ENCODE measurements at regions not wholly inside any gene's neighbourhood (a gene's known extent, or its start where the extent isn't known, plus 50 kb on each side); places are given as distances from the start of the nearest gene placed in this dataset.

DNA sequence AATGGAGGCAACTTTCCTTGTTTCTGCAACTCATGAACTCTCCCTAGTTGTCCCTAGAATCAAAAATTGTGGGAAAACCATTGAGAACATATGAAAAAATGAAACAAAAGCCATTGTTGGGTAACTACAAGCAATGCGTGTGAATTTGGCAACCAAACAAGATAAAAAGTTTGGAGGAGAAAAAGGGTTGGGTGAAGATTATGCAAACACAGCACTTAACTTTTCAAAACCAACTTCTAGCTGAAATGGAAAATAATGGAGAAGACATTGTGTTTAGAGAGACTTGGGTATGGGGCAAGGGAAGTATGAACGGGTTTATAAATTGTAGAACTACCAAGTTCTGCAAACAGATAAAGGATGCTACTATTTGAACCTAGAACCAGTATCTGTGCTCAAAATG, 89.0 kb upstream of the SVIL start:
- H4K20me1 ChIP-seq (replicated peaks; ENCODE audit: control insufficient read depth, insufficient read depth, low read length): no peaks in the 10 kb centered on the region
- no peak for FAIRE-seq
- WGBS (ENCODE audit: insufficient coverage, low coverage, missing lambda C conversion rate): 0% methylated on average over 2 of the region's 2 CpGs
- POLR2A ChIA-PET: no interaction called here
- H2AFZ ChIP-seq (ENCODE audit: low read depth, low read length): no peak overlapping the region
- H3K9ac ChIP-seq (ENCODE audit: insufficient read depth in 1 of 2, low read depth in 2 of 2, low read length in 2 of 2): no peak overlapping the region
- TF ChIP-seq ZNF316 (IDR thresholded peaks at IDR 0.05): peak; percentile 25; the same call in 1 of the 2 replicates
- TF ChIP-seq SMAD2 (IDR thresholded peaks at IDR 0.05; ENCODE audit: low read depth, low read length): no peak
- TF ChIP-seq, protein P1, sequence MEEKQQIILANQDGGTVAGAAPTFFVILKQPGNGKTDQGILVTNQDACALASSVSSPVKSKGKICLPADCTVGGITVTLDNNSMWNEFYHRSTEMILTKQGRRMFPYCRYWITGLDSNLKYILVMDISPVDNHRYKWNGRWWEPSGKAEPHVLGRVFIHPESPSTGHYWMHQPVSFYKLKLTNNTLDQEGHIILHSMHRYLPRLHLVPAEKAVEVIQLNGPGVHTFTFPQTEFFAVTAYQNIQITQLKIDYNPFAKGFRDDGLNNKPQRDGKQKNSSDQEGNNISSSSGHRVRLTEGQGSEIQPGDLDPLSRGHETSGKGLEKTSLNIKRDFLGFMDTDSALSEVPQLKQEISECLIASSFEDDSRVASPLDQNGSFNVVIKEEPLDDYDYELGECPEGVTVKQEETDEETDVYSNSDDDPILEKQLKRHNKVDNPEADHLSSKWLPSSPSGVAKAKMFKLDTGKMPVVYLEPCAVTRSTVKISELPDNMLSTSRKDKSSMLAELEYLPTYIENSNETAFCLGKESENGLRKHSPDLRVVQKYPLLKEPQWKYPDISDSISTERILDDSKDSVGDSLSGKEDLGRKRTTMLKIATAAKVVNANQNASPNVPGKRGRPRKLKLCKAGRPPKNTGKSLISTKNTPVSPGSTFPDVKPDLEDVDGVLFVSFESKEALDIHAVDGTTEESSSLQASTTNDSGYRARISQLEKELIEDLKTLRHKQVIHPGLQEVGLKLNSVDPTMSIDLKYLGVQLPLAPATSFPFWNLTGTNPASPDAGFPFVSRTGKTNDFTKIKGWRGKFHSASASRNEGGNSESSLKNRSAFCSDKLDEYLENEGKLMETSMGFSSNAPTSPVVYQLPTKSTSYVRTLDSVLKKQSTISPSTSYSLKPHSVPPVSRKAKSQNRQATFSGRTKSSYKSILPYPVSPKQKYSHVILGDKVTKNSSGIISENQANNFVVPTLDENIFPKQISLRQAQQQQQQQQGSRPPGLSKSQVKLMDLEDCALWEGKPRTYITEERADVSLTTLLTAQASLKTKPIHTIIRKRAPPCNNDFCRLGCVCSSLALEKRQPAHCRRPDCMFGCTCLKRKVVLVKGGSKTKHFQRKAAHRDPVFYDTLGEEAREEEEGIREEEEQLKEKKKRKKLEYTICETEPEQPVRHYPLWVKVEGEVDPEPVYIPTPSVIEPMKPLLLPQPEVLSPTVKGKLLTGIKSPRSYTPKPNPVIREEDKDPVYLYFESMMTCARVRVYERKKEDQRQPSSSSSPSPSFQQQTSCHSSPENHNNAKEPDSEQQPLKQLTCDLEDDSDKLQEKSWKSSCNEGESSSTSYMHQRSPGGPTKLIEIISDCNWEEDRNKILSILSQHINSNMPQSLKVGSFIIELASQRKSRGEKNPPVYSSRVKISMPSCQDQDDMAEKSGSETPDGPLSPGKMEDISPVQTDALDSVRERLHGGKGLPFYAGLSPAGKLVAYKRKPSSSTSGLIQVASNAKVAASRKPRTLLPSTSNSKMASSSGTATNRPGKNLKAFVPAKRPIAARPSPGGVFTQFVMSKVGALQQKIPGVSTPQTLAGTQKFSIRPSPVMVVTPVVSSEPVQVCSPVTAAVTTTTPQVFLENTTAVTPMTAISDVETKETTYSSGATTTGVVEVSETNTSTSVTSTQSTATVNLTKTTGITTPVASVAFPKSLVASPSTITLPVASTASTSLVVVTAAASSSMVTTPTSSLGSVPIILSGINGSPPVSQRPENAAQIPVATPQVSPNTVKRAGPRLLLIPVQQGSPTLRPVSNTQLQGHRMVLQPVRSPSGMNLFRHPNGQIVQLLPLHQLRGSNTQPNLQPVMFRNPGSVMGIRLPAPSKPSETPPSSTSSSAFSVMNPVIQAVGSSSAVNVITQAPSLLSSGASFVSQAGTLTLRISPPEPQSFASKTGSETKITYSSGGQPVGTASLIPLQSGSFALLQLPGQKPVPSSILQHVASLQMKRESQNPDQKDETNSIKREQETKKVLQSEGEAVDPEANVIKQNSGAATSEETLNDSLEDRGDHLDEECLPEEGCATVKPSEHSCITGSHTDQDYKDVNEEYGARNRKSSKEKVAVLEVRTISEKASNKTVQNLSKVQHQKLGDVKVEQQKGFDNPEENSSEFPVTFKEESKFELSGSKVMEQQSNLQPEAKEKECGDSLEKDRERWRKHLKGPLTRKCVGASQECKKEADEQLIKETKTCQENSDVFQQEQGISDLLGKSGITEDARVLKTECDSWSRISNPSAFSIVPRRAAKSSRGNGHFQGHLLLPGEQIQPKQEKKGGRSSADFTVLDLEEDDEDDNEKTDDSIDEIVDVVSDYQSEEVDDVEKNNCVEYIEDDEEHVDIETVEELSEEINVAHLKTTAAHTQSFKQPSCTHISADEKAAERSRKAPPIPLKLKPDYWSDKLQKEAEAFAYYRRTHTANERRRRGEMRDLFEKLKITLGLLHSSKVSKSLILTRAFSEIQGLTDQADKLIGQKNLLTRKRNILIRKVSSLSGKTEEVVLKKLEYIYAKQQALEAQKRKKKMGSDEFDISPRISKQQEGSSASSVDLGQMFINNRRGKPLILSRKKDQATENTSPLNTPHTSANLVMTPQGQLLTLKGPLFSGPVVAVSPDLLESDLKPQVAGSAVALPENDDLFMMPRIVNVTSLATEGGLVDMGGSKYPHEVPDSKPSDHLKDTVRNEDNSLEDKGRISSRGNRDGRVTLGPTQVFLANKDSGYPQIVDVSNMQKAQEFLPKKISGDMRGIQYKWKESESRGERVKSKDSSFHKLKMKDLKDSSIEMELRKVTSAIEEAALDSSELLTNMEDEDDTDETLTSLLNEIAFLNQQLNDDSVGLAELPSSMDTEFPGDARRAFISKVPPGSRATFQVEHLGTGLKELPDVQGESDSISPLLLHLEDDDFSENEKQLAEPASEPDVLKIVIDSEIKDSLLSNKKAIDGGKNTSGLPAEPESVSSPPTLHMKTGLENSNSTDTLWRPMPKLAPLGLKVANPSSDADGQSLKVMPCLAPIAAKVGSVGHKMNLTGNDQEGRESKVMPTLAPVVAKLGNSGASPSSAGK (IDR thresholded peaks at IDR 0.05): no peak
- TF ChIP-seq RBM25 (IDR thresholded peaks at IDR 0.05; ENCODE audit: low read depth, low read length, severe bottlenecking): no peak
- in situ Hi-C loops (cut with MboI) (no loop called here), intact Hi-C loops (cut with micrococcal nuclease) (no loop called here)
- H3K27me3 ChIP-seq (ENCODE audit: control insufficient read depth in 2 of 2, insufficient read depth in 2 of 2, low read length in 2 of 2): no peaks in the 10 kb centered on the region; a peak in 1 of 5 replicates
- H3K4me1 ChIP-seq (replicated peaks in 1 of 2; ENCODE audit: control insufficient read depth in 2 of 2, insufficient read depth in 2 of 2, low read length in 2 of 2): no peaks in the 10 kb centered on the region
- no peaks in the 10 kb centered on the region for H3K36me3 ChIP-seq (ENCODE audit: control insufficient read depth, insufficient read depth, low read length)
- no peak for DNase-seq (ENCODE audit: extremely low read depth in 1 of 4, low spot score in 3 of 4)
- H3K9me1 ChIP-seq (ENCODE audit: control insufficient read depth, insufficient read depth, low read length): no peaks in the 10 kb centered on the region
- no peaks in the 10 kb centered on the region for H3K9me3 ChIP-seq (replicated peaks; ENCODE audit: control insufficient read depth, insufficient read depth, low read depth, low read length)
- H3K79me2 ChIP-seq (ENCODE audit: control insufficient read depth, insufficient read depth, low read length): no peaks in the 10 kb centered on the region
- H3K27ac ChIP-seq (ENCODE audit: extremely low read depth, low read depth, low read length): no peak overlapping the region
- H3K4me2 ChIP-seq (ENCODE audit: insufficient read depth, low read length): no peak overlapping the region
- no peak for ATAC-seq
- no peak overlapping the region for H3K4me3 ChIP-seq
- BruUV-seq (replicated peaks): no TSS peak
- CTCF ChIA-PET (ENCODE audit: low intra/inter-chr PET ratio): no interaction called here

Data from K562 (cell line).